Activated CD8-positive, alpha-beta T cell treated with anti-CD3 and anti-CD28 coated beads for 36 hours (primary cell): ENCODE measurements at regions not wholly inside any gene's neighbourhood (a gene's known extent, or its start where the extent isn't known, plus 50 kb on each side); places are given as distances from the start of the nearest gene placed in this dataset.

Experiments used
- ATAC-seq: fragments of 200-7000 bp; cut with Tn5 transposase; one replicate; pipeline ENCODE4 v1.10.0; 2021; ENCODE audit warnings: mild to moderate bottlenecking, moderate library complexity
- CTCF ChIA-PET: fragments of 350-600 bp; sonication (Branson Sonifier 250); formaldehyde crosslinking; loops from one replicate; lab custom pipeline; 2021; ENCODE audit warnings: antibody characterized with exemption; lab: Charles Lee
- POLR2A ChIA-PET: fragments of 350-600 bp; sonication (Branson Sonifier 250); formaldehyde crosslinking; loops from one replicate; lab custom pipeline; 2021; ENCODE audit warnings: antibody characterized with exemption; lab: Charles Lee
- DNase-seq: peaks from one replicate; pipeline ENCODE4 v3.0.0-alpha.2; 2020
- H3K27ac Mint-ChIP-seq: one replicate; pipeline ENCODE4 v1.8.0; 2021; ENCODE audit warnings: mild to moderate bottlenecking, mixed read lengths
- H3K27me3 Mint-ChIP-seq: one replicate; pipeline ENCODE4 v1.8.0; 2021; ENCODE audit warnings: mixed read lengths
- H3K36me3 Mint-ChIP-seq: one replicate; pipeline ENCODE4 v1.8.0; 2021; ENCODE audit warnings: low read depth, mixed read lengths
- H3K4me1 Mint-ChIP-seq: one replicate; pipeline ENCODE4 v1.8.0; 2021; ENCODE audit warnings: low read depth, mixed read lengths
- H3K4me3 Mint-ChIP-seq: one replicate; pipeline ENCODE4 v1.8.0; 2021; ENCODE audit warnings: mild to moderate bottlenecking, moderate library complexity, mixed read lengths
- H3K9me3 Mint-ChIP-seq: one replicate; pipeline ENCODE4 v1.8.0; 2021; ENCODE audit warnings: mixed read lengths
- CTCF ChIP-seq: fragments of 200-600 bp; IDR thresholded peaks from one replicate; pipeline ENCODE4 v1.8.0; 2022; ENCODE audit warnings: antibody characterized with exemption, mild to moderate bottlenecking
- intact Hi-C: fragments of 100-400 bp; cut with micrococcal nuclease; formaldehyde crosslinking; loops from one replicate; pipeline ENCODE4 v1.10.0; 2022

GRCh38 chr1:187655104-187655503 is 826.4 kb downstream of the PLA2G4A start:
- no peak overlapping the region for H3K4me3 Mint-ChIP-seq
- H3K36me3 Mint-ChIP-seq, result no peaks in the 10 kb centered on the region
- ChIA-PET POLR2A (no interaction called here), CTCF (no interaction called here)
- no peaks in the 10 kb centered on the region for H3K4me1 Mint-ChIP-seq
- H3K27me3 Mint-ChIP-seq, result no peaks in the 10 kb centered on the region
- ATAC-seq (no peak), DNase-seq (no peak)
- intact Hi-C loops, result no loop called here
- no peaks in the 10 kb centered on the region for H3K9me3 Mint-ChIP-seq
- no peak overlapping the region for H3K27ac Mint-ChIP-seq
- TF ChIP-seq CTCF, result no peak

- TF ChIP-seq CTCF, result no peak
- DNase-seq, result no peak
- ATAC-seq, result no peak
- CTCF ChIA-PET, result no interaction called here
- H3K27me3 Mint-ChIP-seq, result no peaks in the 10 kb centered on the region
- intact Hi-C loops, result no loop called here
- POLR2A ChIA-PET, result no interaction called here
- no peak overlapping the region for H3K4me3 Mint-ChIP-seq
- H3K4me1 Mint-ChIP-seq, result no peaks in the 10 kb centered on the region
- no peaks in the 10 kb centered on the region for H3K9me3 Mint-ChIP-seq
- H3K36me3 Mint-ChIP-seq, result no peaks in the 10 kb centered on the region
- no peak overlapping the region for H3K27ac Mint-ChIP-seq
Observed at GRCh38 chr1:187665483-187665882, 836.7 kb downstream of the PLA2G4A start.

GRCh38 chr1:187680823-187681222 is 852.1 kb downstream of the PLA2G4A start:
- intact Hi-C loops, result no loop called here
- H3K27me3 Mint-ChIP-seq, result no peaks in the 10 kb centered on the region
- CTCF ChIA-PET, result no interaction called here
- no peak overlapping the region for H3K27ac Mint-ChIP-seq
- TF ChIP-seq CTCF, result no peak
- POLR2A ChIA-PET, result no interaction called here
- ATAC-seq, result no peak
- no peak for DNase-seq
- peaks cover 3% of the 10 kb centered on the region for H3K9me3 Mint-ChIP-seq
- no peak overlapping the region for H3K4me3 Mint-ChIP-seq
- H3K4me1 Mint-ChIP-seq, result no peaks in the 10 kb centered on the region
- H3K36me3 Mint-ChIP-seq, result no peaks in the 10 kb centered on the region

- Mint-ChIP-seq H3K9me3 (peaks cover 1% of the 10 kb centered on the region), H3K27ac (no peak overlapping the region), H3K4me3 (no peak overlapping the region), H3K36me3 (no peaks in the 10 kb centered on the region), H3K4me1 (no peaks in the 10 kb centered on the region), H3K27me3 (no peaks in the 10 kb centered on the region)
- no peak for DNase-seq
- CTCF ChIA-PET, result no interaction called here
- intact Hi-C loops, result no loop called here
- TF ChIP-seq CTCF, result no peak
- ATAC-seq, result no peak
- POLR2A ChIA-PET, result no interaction called here
Observed at GRCh38 chr1:187682112-187682511, 853.4 kb downstream of the PLA2G4A start.

GRCh38 chr1:187685333-187685732 is 856.6 kb downstream of the PLA2G4A start:
- no peak overlapping the region for H3K27ac Mint-ChIP-seq
- H3K4me3 Mint-ChIP-seq, result no peak overlapping the region
- H3K27me3 Mint-ChIP-seq, result no peaks in the 10 kb centered on the region
- peaks cover 3% of the 10 kb centered on the region for H3K9me3 Mint-ChIP-seq
- DNase-seq (no peak), ATAC-seq (no peak)
- no peaks in the 10 kb centered on the region for H3K4me1 Mint-ChIP-seq
- ChIA-PET POLR2A (no interaction called here), CTCF (no interaction called here)
- no peaks in the 10 kb centered on the region for H3K36me3 Mint-ChIP-seq
- intact Hi-C loops, result no loop called here
- TF ChIP-seq CTCF, result no peak
